Pancreas (tissue), 10 donors: ENCODE measurements at regions not wholly inside any gene's neighbourhood (a gene's known extent, or its start where the extent isn't known, plus 50 kb on each side); places are given as distances from the start of the nearest gene placed in this dataset.

Experiments used
- ATAC-seq, 4 donors: fragments of 200-7000 bp; cut with Tn5 transposase; one replicate each; pipeline versions ENCODE4 v1.8.0 to v1.9.1; 2020; ENCODE audit warnings: mild to moderate bottlenecking in 4 of 4, moderate library complexity in 4 of 4
- DNase-seq, 6 donors: peaks; one replicate each; pipeline ENCODE4 v3.0.0-alpha.2; 2020
- FAIRE-seq: peaks from 2 replicates; lab custom pipeline; 2012; peaks lifted over from hg19 to GRCh38; lab: Jason Lieb, UNC
- H3K27ac ChIP-seq, 4 donors: fragments of 200-600 bp; sonication (generic); 1 replicate in 3 of 4; 2 replicates in 1 of 4; pipeline versions ENCODE4 v1.5.0 to v1.8.0; 2020
- H3K27me3 ChIP-seq, 4 donors: fragments of 200-600 bp; one replicate each; pipeline ENCODE4 v1.8.0; 2021
- H3K36me3 ChIP-seq, 3 donors: fragments of 200-600 bp; sonication (generic) in 1 of 3; one replicate each; pipeline versions ENCODE4 v1.5.0 to v1.8.0; 2020 to 2021
- H3K4me1 ChIP-seq, 3 donors: fragments of 200-600 bp; one replicate each; pipeline ENCODE4 v1.8.0; 2021
- H3K4me3 ChIP-seq, 4 donors: fragments of 200-600 bp; sonication (generic) in 2 of 4; one replicate each; pipeline versions ENCODE4 v1.5.0 to v1.8.0; 2020 to 2021
- H3K9me3 ChIP-seq, 4 donors: fragments of 200-600 bp; one replicate each; pipeline ENCODE4 v1.8.0; 2021
- CTCF ChIP-seq, 4 donors: fragments of 200-600 bp; sonication (generic) in 3 of 4; IDR thresholded peaks; one replicate each; pipeline versions ENCODE4 v1.5.0 to v1.8.0; 2021; ENCODE audit warnings: antibody characterized with exemption in 4 of 4
- WGBS, 2 donors: extraction: QIAGEN DNeasy Blood & Tissue Kit; methylation state at CpG; one replicate each; pipeline ENCODE4 v1.1.7; 2013; 5-methylcytosine and 5-hydroxymethylcytosine counted together
- intact Hi-C, 3 donors: fragments of 100-400 bp; cut with DNase I; formaldehyde crosslinking; loops; one replicate each; pipeline versions ENCODE4 v1.11.1 to v1.14.2; 2022
- donor health status: healthy with polysubstance abuse.
- donor health status: DM: no; HTN: no; CAD: no; lungs with moderate emphysema.
- donor health status: DM: no; HTN: no; CAD: no.
- donor health status: control.
- donor health status: control.
- donor health status: Bipolar disorder and iron deficiency.
- donor health status: DM: yes; HTN: yes; CAD: no.
- donor health status: DM: no; HTN: no; CAD: no.
- donor health status: DM: no; HTN: no; CAD: no.
- donor health status: DM: yes; HTN: yes; CAD: no.

- FAIRE-seq (no peak), ATAC-seq (no peak), DNase-seq (no peak)
- no peaks in the 10 kb centered on the region for H3K36me3 ChIP-seq
- H3K27me3 ChIP-seq: no peaks in the 10 kb centered on the region
- H3K4me3 ChIP-seq: no peak overlapping the region
- no peak for TF ChIP-seq CTCF (IDR thresholded peaks at IDR 0.05)
- no peaks in the 10 kb centered on the region for H3K9me3 ChIP-seq
- H3K4me1 ChIP-seq: no peaks in the 10 kb centered on the region
- no peak overlapping the region for H3K27ac ChIP-seq
- WGBS, 2 donors: 41 to 51% methylated on average over 4 of the region's 4 CpGs
- intact Hi-C loops: no loop called here
Measured at GRCh38 chr18:34942276-34942675, 98.9 kb upstream of the MAPRE2 start.

GRCh38 chr18:34942975-34943374 is 98.2 kb upstream of the MAPRE2 start:
- Histone ChIP-seq H3K9me3 (no peaks in the 10 kb centered on the region), H3K36me3 (no peaks in the 10 kb centered on the region), H3K4me1 (no peaks in the 10 kb centered on the region), H3K4me3 (no peak overlapping the region), H3K27me3 (no peaks in the 10 kb centered on the region), H3K27ac (no peak overlapping the region)
- intact Hi-C loops: no loop called here
- DNase-seq: no peak
- no peak for TF ChIP-seq CTCF (IDR thresholded peaks at IDR 0.05)
- FAIRE-seq: no peak
- WGBS, 2 donors: 80 to 83% methylated on average over 7 of the region's 7 CpGs
- peak in 1 of 4 donors; percentile 36 for ATAC-seq

- H3K27ac ChIP-seq: no peak overlapping the region
- intact Hi-C loops: no loop called here
- DNase-seq (no peak), FAIRE-seq (no peak), ATAC-seq (no peak)
- H3K9me3 ChIP-seq: no peaks in the 10 kb centered on the region
- 71 to 80% methylated on average over 2 of the region's 2 CpGs for WGBS, 2 donors
- H3K27me3 ChIP-seq: no peaks in the 10 kb centered on the region
- H3K36me3 ChIP-seq: no peaks in the 10 kb centered on the region
- H3K4me1 ChIP-seq: no peaks in the 10 kb centered on the region
- TF ChIP-seq CTCF (IDR thresholded peaks at IDR 0.05): no peak
- H3K4me3 ChIP-seq: no peak overlapping the region
Measured at GRCh38 chr18:34943587-34943986, 97.6 kb upstream of the MAPRE2 start.

GRCh38 chr18:34947711-34948125 is 93.5 kb upstream of the MAPRE2 start:
- H3K27me3 ChIP-seq: no peaks in the 10 kb centered on the region
- H3K36me3 ChIP-seq: no peaks in the 10 kb centered on the region
- no peaks in the 10 kb centered on the region for H3K4me1 ChIP-seq
- intact Hi-C loops: no loop called here
- WGBS, 2 donors: 84 to 87% methylated on average over 2 of the region's 2 CpGs
- FAIRE-seq (no peak), DNase-seq (no peak), ATAC-seq (no peak)
- no peaks in the 10 kb centered on the region for H3K9me3 ChIP-seq
- H3K4me3 ChIP-seq: no peak overlapping the region
- H3K27ac ChIP-seq: no peak overlapping the region
- no peak for TF ChIP-seq CTCF (IDR thresholded peaks at IDR 0.05)

- H3K27me3 ChIP-seq: no peaks in the 10 kb centered on the region
- TF ChIP-seq CTCF (IDR thresholded peaks at IDR 0.05): no peak
- no peaks in the 10 kb centered on the region for H3K36me3 ChIP-seq
- ATAC-seq (no peak), DNase-seq (no peak), FAIRE-seq (no peak)
- 90 to 92% methylated on average over 6 of the region's 6 CpGs for WGBS, 2 donors
- no peaks in the 10 kb centered on the region for H3K9me3 ChIP-seq
- H3K27ac ChIP-seq: no peak overlapping the region
- intact Hi-C loops: no loop called here
- no peaks in the 10 kb centered on the region for H3K4me1 ChIP-seq
- no peak overlapping the region for H3K4me3 ChIP-seq
Measured at GRCh38 chr18:34951625-34952379, 89.4 kb upstream of the MAPRE2 start.
